GM18868 (cell line): ENCODE measurements at regions not wholly inside any gene's neighbourhood (a gene's known extent, or its start where the extent isn't known, plus 50 kb on each side); places are given as distances from the start of the nearest gene placed in this dataset.
A peak's percentile ranks its signal among the peaks of the same experiment; 100 is the strongest.

Experiments used
- ATAC-seq: cut with Tn5 transposase; IDR thresholded peaks from one replicate; pipeline ENCODE4 v1.9.1; 2021; ENCODE audit warnings: mild to moderate bottlenecking, moderate library complexity; ENCODE audit not compliant: unreplicated experiment

DNA sequence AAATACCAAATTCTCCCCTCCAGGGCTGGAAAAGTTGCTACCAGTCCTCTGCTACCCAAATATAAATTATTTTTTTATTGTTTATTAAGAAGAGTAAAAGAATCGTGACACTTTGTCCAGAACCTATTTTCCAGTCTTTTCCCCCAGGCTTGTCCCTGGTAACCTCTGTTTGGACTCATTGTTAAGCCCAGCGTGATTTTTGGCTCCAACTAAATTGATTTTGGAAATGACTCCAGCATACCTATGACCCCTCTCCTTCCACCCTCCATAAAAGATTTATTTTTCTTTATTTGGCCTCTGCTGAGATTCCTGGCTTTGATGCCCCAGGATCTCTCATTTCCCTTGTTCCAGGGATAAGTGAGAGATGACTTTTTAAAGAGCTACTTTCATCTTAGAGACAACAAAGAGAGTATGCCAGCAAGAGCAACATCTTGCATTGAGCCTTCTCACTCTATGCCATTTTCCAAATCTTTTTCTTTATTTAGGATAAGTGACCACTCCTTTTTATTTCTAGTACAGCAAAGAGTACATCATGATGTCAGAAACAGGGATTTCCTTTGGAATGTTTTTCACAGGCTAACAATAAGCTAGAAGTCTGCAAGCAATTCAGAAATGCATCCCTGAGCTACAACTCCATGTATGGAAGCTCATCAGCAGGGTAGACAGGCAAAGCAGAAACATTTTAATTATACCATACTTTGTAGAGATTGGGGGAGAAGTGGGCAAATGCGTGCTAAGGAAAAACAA, 75.8 kb downstream of the DAD1 start:
- ATAC-seq: no peak

DNA sequence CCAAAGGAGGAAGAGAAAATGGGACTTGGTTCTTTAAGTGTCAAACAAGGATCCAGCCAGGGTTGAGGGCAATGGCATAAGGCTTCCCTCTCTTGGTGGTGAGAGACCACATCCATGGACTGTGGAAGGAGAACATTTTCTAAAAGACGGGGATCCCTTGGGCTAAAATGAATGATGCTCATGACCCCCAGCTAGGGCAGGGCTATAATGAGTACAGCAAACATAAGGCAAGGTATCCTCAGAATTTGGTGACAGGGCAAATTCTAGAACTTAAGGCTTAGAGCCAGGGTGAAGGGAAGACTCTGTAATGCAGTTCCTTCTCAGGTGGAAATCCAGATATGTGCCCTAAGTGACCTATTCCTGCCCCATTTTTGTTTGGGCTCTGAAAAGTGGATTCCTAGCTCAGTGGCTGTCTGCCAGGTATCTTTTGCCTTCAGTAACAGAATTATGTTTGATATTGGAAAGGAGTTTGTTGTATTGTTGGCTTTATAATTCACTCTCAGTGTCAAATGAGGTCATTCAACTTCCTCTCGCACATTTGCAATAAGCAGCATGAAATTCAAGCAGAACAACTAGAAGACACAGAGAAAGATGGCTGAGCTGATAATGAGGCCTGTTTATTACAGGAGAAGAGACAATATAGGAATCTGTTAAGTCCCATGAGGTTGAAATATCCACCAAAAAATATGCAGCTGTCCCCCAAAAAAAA, 76.8 kb downstream of the DAD1 start:
- no peak for ATAC-seq

DNA sequence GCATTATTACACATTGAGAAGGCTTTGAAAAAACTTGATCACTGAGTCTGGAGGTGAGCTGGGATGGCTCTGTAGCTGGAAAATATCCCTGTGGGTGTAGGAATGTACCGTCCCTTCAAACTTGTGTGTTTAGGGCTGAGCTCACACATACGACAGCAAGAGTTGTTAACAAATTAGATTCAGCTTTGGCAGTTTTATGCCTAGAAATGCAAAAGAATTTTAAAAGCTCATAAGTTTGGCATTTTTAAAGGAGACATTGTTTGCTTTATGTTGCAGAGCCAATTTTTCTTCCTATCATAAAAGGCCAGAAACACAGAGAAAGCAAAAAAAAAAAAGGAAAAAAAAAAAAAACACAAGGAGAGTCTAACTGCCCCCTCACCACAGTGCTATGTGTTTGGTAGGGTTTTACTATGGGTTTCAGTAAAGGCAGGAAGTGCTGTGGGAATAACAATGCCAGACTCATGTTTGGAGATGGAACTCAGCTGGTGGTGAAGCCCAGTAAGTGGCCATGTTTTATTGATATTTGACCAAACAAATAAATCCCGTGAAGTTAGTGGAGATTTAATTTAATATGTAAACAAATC, 78.4 kb downstream of the DAD1 start:
- ATAC-seq: no peak

DNA sequence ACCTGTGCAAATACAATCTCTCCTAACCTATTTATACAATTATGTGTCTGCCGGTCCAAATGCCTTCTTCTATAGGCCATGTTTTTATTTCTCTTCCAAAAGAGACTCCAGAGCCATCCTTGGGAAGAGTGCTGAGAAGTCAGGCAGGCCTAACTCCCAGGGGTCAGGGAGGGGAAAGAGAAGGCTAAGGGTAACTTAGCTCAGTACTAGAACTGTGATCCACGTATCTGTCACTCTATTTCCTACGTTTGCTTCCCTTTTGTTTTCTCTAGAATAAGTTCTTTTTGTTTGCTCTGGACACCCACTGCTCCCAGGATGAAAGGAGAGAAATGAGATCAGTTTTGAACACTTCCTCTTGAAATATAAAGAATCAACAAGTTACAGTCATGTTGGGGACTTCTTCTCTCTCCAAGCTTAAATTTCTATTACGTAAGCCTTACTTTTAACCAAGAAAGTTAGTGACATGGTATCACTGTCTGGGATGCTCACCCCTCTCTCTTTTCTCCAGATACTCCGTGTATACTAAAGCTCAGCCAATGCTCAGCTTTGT, 79.2 kb downstream of the DAD1 start:
- peak; percentile 39 for ATAC-seq

DNA sequence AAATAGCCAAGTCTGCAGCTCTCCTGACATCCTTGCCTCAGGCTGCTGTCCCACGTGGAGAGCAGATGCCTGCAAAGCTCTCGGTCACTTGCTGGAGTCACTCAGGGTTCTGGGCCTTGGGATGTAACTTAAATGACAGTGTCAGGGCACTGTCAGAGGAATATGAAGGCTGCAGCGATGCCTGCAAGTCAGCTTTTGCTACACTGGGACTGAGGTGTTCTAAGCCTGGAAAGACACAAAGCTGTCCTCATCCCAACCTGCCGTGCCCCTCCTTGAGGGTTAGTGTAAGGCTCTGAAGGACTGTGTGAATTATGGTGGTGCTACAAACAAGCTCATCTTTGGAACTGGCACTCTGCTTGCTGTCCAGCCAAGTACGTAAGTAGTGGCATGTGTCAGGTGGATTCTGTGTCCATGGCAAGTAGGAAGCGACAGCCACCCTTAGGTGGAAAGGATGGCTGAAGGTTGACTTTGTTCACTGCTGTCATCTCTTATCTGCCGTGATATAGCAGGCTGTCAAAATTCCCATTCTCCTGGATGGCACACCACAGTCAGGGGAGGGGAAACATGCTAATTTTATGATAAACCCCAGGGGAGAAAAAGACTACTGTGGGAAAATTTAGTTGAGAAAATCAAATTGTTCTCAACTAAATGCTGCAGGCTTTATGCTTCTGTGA, 79.9 kb downstream of the DAD1 start:
- ATAC-seq: no peak

DNA sequence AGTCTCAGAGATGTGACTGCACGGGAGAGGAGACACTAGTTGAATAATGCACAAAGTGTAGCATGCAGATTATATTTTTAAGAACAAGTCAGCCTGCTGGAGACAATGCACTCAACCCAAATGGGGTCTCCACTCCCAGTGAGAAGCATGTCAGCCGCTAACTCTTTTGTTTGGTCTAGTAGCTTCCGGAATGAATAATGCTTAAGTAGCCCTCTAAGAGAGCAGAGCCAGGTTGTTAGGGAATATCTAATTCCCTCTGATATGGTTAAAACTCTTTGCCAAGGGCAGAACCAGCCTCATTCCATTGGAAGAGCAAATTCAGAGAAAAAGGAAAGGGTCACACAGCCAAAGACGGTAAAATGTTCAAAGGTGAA, 80.4 kb downstream of the DAD1 start:
- ATAC-seq: no peak

DNA sequence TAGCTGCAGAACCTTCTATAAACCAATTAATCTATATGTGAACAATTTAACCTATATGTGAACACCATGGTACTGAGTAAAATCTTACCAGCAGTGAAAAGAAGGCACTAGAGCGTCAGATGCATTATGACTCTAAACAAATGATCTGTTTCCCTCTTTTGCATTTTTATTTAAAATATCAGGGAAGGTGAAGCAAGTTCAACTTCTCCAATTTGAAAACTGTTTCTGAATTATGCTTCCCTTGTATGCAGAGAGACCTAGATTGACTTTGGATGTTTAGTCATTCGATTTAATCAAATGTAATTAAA, 80.9 kb downstream of the DAD1 start:
- no peak for ATAC-seq

DNA sequence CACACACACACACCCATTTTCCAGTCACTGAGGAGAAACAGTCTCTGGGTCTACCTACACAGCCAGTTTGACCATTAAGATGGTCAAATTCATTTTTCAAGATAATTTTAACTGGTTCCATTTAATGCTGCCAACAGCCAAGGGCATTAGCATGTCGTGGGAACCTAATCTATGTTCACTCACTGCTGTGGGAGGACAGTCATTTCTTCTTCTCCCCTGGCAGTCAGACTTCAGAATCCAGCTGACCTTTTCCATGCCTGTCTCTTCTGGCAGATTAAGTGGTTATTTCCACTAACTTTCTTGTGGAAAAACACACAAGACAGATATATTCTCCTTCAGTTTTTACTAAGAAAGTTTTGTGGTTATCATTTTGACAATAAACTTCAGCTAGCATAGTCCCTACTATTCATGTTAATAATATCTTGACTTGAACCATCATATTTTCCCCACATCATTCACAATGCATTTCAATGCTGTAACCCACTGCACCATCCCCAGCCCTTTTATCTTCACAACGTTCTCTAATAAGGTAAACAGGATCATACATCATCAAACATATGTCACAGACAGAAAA, 82.2 kb downstream of the DAD1 start:
- ATAC-seq: no peak

DNA sequence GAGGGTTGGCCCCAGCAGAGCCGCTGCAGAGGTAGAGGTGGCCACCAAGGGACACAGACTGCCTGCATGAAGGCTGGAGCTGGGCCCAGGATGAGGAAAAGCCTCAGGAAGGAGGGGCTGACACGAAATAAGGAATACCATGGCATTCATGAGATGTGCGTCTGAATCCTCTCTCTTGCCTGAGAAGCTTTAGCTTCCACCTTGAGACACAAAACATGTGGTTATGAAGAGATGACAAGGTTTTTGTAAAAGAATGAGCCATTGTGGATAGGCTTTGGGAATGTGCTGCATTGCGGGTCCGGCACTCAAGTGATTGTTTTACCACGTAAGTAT, 82.7 kb downstream of the DAD1 start:
- no peak for ATAC-seq

DNA sequence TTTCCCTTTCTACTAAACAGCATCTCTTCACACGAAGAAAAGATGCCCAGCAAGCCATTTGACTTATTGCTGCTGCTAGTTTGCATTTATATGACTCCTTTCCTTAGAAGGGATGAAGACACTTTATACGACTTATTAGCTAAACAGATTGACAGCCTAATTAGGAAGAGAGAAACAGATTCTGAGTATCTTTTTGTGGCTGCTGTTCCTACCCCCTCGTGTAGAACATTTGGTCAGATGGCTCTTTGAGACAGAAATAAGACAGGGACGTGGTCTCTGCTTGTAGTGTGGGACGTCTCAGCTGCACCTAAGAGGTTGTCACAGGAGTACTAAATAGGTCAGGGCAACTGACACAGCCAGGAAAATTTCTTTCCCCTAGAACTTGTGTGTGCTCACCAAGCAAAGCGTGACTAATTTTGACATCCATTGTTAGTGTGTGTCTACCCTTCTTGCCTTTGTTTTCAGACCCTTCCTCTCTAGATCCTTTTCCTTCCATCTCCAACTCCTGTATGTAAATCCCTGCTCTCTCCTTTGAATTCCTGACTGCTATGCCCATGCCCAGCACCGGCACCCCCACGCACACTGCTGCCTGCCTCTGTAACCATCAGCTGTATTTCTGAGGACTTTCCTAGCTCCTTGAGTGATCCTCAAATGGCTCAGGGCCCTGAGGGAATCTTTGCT, 83.2 kb downstream of the DAD1 start:
- no peak for ATAC-seq

DNA sequence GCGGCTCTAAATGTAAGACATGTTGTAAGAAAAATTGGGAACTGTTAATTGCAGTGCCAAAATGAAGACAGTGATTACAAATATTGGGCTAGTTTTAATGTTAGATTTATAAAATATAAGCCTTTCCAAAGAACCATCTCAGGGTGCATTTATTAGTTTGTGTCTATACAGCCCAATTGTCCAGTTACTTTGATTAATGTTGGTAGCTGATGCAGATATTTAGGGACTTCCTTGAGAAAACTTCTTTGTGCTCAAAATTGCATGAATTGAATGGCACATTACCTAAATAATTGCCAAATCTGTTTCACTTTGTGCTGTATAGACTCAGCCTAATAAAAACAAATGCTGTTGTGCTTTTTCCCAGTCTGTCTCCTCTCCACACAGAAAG, 83.7 kb downstream of the DAD1 start:
- no peak for ATAC-seq

DNA sequence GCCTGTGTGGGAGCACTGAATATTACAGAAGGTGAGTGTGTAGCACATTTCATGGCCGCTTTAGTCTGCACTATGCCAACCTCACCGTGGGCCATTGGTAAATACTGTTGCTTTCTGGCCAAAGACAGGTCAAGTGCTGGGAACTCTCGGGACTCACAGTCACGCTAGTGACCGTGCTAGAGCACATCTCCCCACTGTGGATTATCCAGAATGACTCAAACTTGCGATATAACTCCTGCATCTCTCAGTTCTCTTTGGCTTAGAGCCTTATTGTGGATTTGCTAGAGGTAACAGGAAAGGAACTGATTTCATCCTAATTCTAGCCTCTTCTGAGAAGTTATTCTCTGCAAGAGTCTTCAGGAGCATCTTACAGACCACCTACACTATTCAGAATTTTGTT, 86.5 kb downstream of the DAD1 start:
- ATAC-seq: no peak

DNA sequence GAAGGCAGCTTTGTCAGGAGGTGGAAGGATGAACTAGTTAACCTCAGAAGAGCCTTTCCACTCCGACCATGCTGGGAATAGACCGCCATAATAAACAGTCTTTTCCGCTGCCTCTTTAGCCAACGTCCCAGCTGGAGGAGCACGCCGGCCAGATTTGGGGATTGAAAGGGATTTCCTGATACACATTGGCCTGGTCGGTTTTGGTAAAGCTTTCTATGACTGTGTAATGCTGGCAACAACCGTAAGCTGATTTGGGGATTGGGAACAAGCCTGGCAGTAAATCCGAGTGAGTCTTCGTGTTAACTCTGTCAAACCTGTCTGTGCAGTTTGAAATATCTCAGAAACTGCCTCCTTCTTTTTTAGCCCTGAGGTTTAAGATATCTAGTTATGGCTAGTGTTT, 87.0 kb downstream of the DAD1 start:
- no peak for ATAC-seq

DNA sequence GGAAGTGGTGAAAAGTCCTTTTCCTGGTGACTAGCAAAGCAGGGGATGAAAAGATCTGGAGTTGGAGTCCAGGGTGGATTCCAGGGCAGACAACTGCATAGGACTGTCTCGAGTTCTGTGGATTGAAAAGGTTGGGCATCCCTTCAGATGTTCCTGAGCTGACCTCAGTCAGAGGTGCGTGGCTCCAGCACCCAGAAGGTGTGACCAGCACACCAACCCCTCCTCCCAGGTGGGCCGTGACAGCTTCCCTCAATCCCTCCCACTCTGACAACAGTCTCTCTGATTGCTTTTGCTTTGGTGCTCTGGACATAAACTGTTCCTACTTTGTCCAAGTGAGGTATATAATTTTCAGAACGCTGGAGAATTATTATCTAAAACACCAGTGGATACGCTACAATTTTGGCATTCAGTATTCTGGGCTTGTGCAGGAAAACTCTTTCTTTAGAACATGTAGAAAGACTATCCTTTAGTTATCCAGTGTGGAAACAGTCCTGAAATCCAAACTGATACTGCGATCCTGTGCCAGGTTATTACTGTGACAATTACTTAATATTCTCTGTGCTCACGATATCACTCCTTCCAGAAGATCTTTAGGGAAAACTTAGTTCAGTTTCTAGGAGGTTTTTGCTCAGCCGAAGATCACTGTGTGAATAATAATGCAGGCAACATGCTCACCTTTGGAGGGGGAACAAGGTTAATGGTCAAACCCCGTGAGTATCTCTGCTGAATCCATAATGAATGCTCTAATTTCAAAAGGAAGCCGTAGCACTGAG, 87.9 kb downstream of the DAD1 start:
- ATAC-seq: no peak

DNA sequence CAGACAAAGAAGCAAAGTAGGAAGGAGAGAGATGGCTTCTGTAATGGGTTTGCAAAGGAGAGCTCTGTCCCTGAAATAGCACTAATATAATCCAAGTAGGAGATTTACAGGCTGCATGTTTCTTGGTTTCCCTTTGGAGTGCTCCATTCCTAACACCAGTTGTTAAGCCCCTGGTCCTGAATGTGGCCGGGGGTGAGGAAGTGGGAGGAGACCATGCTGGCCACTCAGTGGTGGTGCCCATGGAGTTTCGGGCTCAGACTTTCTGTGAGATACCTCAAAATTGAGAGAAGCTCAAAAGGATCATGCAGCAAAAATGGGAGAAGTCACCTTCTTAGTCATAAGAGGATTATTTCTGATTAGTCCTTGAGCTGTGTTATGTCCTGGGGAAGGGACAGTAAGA, 88.5 kb downstream of the DAD1 start:
- no peak for ATAC-seq

DNA sequence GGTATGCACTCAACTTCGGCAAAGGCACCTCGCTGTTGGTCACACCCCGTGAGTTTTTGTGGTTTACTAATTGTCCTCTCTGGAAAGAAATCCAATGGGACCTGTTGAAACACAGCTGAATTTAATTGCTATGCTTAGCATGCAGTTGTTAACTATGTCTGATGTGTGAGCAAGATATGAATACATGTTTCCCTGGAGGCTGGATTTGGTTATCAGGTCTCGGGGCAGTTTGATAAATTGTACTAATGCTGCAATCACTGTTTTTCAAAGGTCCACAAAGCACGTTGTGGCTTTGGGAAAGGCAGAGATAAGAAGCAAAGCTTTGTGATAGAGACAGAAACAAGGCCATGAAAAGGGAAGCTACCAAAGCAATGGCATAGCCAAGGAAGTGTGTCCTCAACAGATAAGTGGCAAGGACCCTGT, 91.3 kb downstream of the DAD1 start:
- ATAC-seq: no peak

DNA sequence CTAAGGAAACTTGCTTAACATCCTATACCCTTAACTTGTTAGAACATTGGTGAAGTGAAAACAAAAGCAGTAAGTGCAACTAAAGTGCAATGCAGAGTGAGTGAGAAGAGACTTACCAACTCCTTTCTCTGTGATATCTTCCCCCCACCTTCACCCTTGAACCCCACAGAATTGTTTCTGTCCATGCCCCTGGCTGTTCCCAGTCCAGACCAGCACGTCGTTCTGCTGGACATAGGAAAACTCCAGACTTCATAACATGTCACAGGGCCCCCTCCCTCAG, 91.9 kb downstream of the DAD1 start:
- ATAC-seq: peak; percentile 20

DNA sequence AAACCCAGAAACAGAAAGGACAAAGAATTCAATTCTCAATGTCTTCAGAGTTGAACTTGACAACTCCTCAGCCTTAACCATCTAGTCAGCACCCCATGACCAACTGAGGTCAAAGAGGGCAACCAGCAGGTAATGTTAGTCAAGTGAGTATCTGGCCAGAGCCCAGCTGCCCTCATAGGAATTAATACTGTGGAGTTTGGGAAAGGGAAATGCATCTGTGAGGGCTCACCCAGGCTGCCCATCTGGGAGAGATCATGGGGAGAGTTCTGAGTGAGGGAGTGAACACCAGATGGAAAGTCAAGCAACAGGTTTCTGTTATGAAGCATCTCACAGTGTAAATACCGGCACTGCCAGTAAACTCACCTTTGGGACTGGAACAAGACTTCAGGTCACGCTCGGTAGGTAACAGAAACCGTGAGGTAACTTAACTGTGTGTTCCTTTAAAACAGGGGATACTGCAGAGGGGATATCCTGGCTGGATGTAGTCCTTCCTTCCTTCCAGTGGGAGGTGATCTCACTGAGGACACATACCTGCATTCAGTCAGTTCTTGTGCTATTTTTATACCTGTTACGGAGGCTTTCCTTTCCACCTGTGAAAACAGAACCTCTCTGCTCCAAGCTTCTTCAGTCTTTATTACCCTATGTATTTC, 94.4 kb downstream of the DAD1 start:
- no peak for ATAC-seq

DNA sequence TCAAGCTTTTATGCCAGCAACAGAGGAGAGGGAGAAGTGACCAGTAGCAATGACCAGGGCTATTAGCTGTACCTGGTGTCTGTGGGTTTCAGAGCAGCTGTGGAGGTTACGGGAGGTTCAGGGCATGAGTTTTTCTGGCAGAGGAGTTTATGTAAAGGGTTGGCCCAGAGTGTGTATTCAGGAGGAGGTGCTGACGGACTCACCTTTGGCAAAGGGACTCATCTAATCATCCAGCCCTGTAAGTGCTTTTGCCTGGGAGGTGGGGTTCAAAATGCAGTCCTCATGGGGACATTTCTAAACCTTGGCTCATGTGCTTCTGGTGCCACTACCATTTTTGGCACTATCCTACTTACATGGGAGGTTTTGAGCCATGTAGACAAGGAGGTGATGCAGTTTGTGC, 95.3 kb downstream of the DAD1 start:
- no peak for ATAC-seq
